Bronchial epithelial cell (primary cell): ENCODE measurements at regions not wholly inside any gene's neighbourhood (a gene's known extent, or its start where the extent isn't known, plus 50 kb on each side); places are given as distances from the start of the nearest gene placed in this dataset.

Source experiments
- DNase-seq: peaks from one replicate; pipeline ENCODE4 v3.0.0-alpha.2; 2010; ENCODE audit warnings: low read depth
- FAIRE-seq: peaks from 2 replicates; lab custom pipeline; 2011; peaks lifted over from hg19 to GRCh38; lab: Jason Lieb, UNC
- H3K27me3 ChIP-seq: 2 replicates; pipeline ENCODE4 v1.5.1; 2011; ENCODE audit warnings: low read length; ENCODE audit not compliant: control insufficient read depth, insufficient read depth
- H3K36me3 ChIP-seq: 2 replicates; pipeline ENCODE4 v1.5.1; 2011; ENCODE audit warnings: low read length; ENCODE audit not compliant: control insufficient read depth, insufficient read depth
- H3K4me3 ChIP-seq: 2 replicates; pipeline ENCODE4 v1.5.1; 2011; ENCODE audit warnings: mild to moderate bottlenecking, low read depth, low read length, control low read depth
- CTCF ChIP-seq: IDR thresholded peaks from 2 replicates; pipeline ENCODE4 v1.5.1; 2011; ENCODE audit warnings: mild to moderate bottlenecking, moderate library complexity, low read length, control low read depth, inconsistent platforms; ENCODE audit not compliant: insufficient read depth, severe bottlenecking

GRCh38 chr4:23560748-23561147 is 329.1 kb downstream of the PPARGC1A start:
- FAIRE-seq: no peak
- TF ChIP-seq CTCF: no peak
- Histone ChIP-seq H3K36me3 (no peaks in the 10 kb centered on the region), H3K4me3 (no peak overlapping the region), H3K27me3 (no peaks in the 10 kb centered on the region)
- no peak for DNase-seq

DNA sequence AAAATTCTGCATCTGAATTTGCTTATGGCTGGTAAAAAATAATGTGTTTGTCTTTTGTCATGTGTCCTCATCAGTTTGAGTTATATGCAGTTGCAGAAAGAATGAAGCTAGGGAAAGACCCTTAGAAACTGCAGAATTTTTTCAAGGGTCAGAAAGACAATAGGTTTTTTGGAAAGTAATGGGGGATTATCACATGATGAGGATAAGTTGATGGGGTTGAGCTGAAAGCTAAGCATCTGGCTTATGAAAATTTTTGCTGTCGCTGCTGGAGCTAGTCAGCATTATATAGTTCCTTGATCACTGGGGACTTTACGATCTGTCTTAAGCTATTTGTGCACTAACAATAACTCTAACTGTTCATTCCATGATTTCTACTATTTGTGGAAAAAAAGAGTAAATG is 331.7 kb downstream of the PPARGC1A start:
- FAIRE-seq: no peak

GRCh38 chr4:23547601-23548000 is 342.2 kb downstream of the PPARGC1A start:
- FAIRE-seq (no peak), DNase-seq (no peak)
- Histone ChIP-seq H3K36me3 (no peaks in the 10 kb centered on the region), H3K4me3 (no peak overlapping the region), H3K27me3 (no peaks in the 10 kb centered on the region)
- TF ChIP-seq CTCF: no peak

More for the DNA sequence above, 331.7 kb downstream of the PPARGC1A start:
- Histone ChIP-seq H3K36me3 (no peaks in the 10 kb centered on the region), H3K27me3 (no peaks in the 10 kb centered on the region), H3K4me3 (no peak overlapping the region)
- no peak for TF ChIP-seq CTCF
- no peak for DNase-seq

- H3K27me3 ChIP-seq: no peaks in the 10 kb centered on the region
- H3K4me3 ChIP-seq: no peak overlapping the region
- H3K36me3 ChIP-seq: no peaks in the 10 kb centered on the region
- DNase-seq (no peak), FAIRE-seq (no peak)
- no peak for TF ChIP-seq CTCF
Measured at GRCh38 chr4:23547096-23547495, 342.8 kb downstream of the PPARGC1A start.

DNA sequence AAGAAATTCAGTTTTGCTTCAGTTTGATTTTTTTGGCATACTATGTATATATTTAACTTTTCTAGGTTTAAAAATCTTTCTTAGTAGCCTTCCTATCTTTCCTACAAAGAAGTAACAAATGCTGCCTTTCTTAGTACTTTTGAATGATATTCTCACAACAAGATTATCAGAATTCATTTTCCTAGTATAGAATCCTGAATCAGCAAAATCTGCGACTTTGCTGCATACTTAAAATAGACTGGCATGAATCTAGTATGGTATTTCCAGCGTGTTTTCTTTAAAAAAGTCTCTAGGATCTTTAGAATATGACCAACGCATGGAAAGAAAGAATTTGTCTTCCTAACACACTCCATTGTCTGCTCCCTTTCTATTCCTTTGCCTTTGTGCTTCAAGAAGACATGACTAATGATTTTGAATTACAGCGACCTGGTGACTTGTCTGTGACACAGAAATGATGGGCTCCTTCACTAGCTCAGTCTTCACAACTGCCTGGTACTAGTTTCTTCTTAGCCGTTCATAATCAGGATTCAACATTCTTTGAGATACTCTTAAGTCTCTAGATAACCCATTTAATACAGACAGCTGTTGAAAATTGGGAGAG is 349.8 kb downstream of the PPARGC1A start:
- Histone ChIP-seq H3K27me3 (no peaks in the 10 kb centered on the region), H3K4me3 (no peak overlapping the region), H3K36me3 (no peaks in the 10 kb centered on the region)
- FAIRE-seq (no peak), DNase-seq (no peak)
- no peak for TF ChIP-seq CTCF

- no peak for FAIRE-seq
- Histone ChIP-seq H3K36me3 (no peaks in the 10 kb centered on the region), H3K4me3 (no peak overlapping the region), H3K27me3 (no peaks in the 10 kb centered on the region)
- no peak for DNase-seq
- TF ChIP-seq CTCF: no peak
Measured at GRCh38 chr4:23533859-23534258, 356.0 kb downstream of the PPARGC1A start.
